Neural progenitor cell (in vitro differentiated cells): ENCODE measurements at regions not wholly inside any gene's neighbourhood (a gene's known extent, or its start where the extent isn't known, plus 50 kb on each side); places are given as distances from the start of the nearest gene placed in this dataset.

Experiments
- DNase-seq: peaks from one replicate; pipeline ENCODE4 v3.0.0-alpha.2; 2016; ENCODE audit warnings: low spot score
- H2AFZ ChIP-seq: fragments of 200-600 bp; sonication (generic); replicated peaks from 2 replicates; pipeline ENCODE4 v1.6.1; 2016; ENCODE audit warnings: antibody characterized with exemption
- H3F3A ChIP-seq: fragments of 200-600 bp; sonication (generic); 2 replicates; pipeline ENCODE4 v1.6.1; 2016; ENCODE audit warnings: antibody characterized with exemption, low read depth
- H3K27ac ChIP-seq: fragments of 200-600 bp; sonication (generic); 2 replicates; pipeline ENCODE4 v1.5.1; 2016; ENCODE audit warnings: mild to moderate bottlenecking
- H3K27me3 ChIP-seq: fragments of 200-600 bp; sonication (generic); 2 replicates; pipeline ENCODE4 v1.6.1; 2016; ENCODE audit warnings: mild to moderate bottlenecking, moderate library complexity
- H3K36me3 ChIP-seq: fragments of 200-600 bp; sonication (generic); 2 replicates; pipeline ENCODE4 v1.5.1; 2016
- H3K4me1 ChIP-seq: fragments of 200-600 bp; sonication (generic); 2 replicates; pipeline ENCODE4 v1.6.1; 2016; ENCODE audit warnings: mixed run types
- H3K4me2 ChIP-seq: fragments of 200-600 bp; sonication (generic); 2 replicates; pipeline ENCODE4 v1.6.1; 2016
- H3K4me3 ChIP-seq: fragments of 200-600 bp; sonication (generic); 2 replicates; pipeline ENCODE4 v1.5.1; 2016
- H3K79me2 ChIP-seq: fragments of 200-600 bp; sonication (generic); 2 replicates; pipeline ENCODE4 v1.6.1; 2016; ENCODE audit warnings: low read depth
- H3K9ac ChIP-seq: fragments of 200-600 bp; sonication (generic); 2 replicates; pipeline ENCODE4 v1.6.1; 2016
- H3K9me3 ChIP-seq: fragments of 200-600 bp; sonication (generic); 2 replicates; pipeline ENCODE4 v1.5.1; 2016; ENCODE audit warnings: low read depth
- H4K20me1 ChIP-seq: fragments of 200-600 bp; sonication (generic); 2 replicates; pipeline ENCODE4 v1.6.1; 2016; ENCODE audit warnings: low read depth
- H3K27ac Mint-ChIP-seq: 3 replicates; pipeline ENCODE4 v1.8.0; 2021; ENCODE audit warnings: mixed read lengths
- H3K27me3 Mint-ChIP-seq: 2 replicates; pipeline ENCODE4 v1.8.0; 2022; ENCODE audit warnings: low read depth, mild to moderate bottlenecking, inconsistent platforms, moderate library complexity, mixed read lengths; ENCODE audit not compliant: insufficient read depth
- H3K36me3 Mint-ChIP-seq: 3 replicates; pipeline ENCODE4 v1.8.0; 2021; ENCODE audit warnings: mixed read lengths
- H3K4me1 Mint-ChIP-seq: 3 replicates; pipeline ENCODE4 v1.8.0; 2021; ENCODE audit warnings: mixed read lengths
- H3K4me3 Mint-ChIP-seq: 3 replicates; pipeline ENCODE4 v1.8.0; 2021; ENCODE audit warnings: mild to moderate bottlenecking, moderate library complexity, mixed read lengths
- H3K9me3 Mint-ChIP-seq: 3 replicates; pipeline ENCODE4 v1.8.0; 2020; ENCODE audit warnings: mixed read lengths
- EZH2 ChIP-seq: fragments of 200-600 bp; sonication (generic); IDR thresholded peaks from 2 replicates; pipeline ENCODE4 v1.6.1; 2017; ENCODE audit warnings: antibody characterized with exemption, mild to moderate bottlenecking, moderate library complexity
- EZH2phosphoT487 ChIP-seq: fragments of 200-600 bp; sonication (generic); IDR thresholded peaks from 2 replicates; pipeline ENCODE4 v1.6.1; 2017; ENCODE audit warnings: antibody characterized with exemption
- TF ChIP-seq, protein P1 (sequence below): fragments of 200-600 bp; sonication (generic); IDR thresholded peaks from 2 replicates; pipeline ENCODE4 v1.5.1; 2017; ENCODE audit warnings: antibody characterized with exemption, mild to moderate bottlenecking

DNA sequence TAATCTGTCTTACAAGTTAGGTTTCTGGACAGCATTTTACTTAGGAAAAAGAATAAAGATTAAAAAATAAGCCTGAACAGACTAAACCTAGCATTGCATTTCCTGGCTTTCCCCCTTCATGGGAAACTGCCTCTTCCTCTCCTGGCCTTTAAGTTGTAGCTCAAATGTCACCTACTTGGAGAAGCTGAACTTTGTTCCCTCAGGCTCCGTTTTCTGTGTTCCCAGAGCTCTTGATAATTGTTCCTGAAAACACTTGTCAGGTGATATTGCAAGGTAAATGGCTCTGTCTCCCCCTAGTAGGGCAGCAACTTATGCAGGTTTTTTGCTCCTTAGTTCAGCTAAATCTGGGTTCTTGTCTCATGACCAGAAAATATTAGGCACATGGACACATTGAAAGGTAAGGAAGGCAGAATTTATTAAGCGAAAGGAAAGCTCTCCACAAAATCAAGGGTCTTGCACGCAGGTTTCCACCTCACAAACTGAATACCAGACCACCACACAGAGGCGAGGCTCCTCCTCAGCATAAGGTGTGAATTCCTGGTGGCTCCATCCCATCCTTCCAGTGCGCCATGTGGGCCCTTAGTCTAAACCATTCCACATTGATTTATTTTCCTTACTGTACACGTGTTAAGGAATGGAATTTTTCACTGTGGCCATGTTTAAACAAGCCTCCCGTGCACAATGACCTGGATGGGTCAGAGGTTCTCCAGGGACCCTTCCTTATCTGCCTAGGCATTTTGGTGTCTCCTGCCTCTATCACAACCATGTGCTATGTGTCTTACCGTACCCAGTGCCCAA, 229.3 kb downstream of the HNMT start:
- TF ChIP-seq, protein P1, sequence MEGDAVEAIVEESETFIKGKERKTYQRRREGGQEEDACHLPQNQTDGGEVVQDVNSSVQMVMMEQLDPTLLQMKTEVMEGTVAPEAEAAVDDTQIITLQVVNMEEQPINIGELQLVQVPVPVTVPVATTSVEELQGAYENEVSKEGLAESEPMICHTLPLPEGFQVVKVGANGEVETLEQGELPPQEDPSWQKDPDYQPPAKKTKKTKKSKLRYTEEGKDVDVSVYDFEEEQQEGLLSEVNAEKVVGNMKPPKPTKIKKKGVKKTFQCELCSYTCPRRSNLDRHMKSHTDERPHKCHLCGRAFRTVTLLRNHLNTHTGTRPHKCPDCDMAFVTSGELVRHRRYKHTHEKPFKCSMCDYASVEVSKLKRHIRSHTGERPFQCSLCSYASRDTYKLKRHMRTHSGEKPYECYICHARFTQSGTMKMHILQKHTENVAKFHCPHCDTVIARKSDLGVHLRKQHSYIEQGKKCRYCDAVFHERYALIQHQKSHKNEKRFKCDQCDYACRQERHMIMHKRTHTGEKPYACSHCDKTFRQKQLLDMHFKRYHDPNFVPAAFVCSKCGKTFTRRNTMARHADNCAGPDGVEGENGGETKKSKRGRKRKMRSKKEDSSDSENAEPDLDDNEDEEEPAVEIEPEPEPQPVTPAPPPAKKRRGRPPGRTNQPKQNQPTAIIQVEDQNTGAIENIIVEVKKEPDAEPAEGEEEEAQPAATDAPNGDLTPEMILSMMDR = no peak
- no peak for TF ChIP-seq EZH2phosphoT487
- TF ChIP-seq EZH2 = no peak
- Mint-ChIP-seq H3K4me1 (no peaks in the 10 kb centered on the region), H3K36me3 (no peaks in the 10 kb centered on the region), H3K4me3 (no peak overlapping the region), H3K27ac (no peak overlapping the region), H3K27me3 (peaks cover 2% of the 10 kb centered on the region), H3K9me3 (no peaks in the 10 kb centered on the region)
- Histone ChIP-seq H3K4me1 (no peaks in the 10 kb centered on the region), H3K79me2 (no peaks in the 10 kb centered on the region), H2AFZ (no peak overlapping the region), H3K9ac (no peak overlapping the region), H3F3A (no peaks in the 10 kb centered on the region), H3K4me3 (no peak overlapping the region), H3K27ac (no peak overlapping the region), H3K9me3 (no peaks in the 10 kb centered on the region), H3K27me3 (no peaks in the 10 kb centered on the region), H4K20me1 (no peaks in the 10 kb centered on the region), H3K4me2 (no peak overlapping the region), H3K36me3 (no peaks in the 10 kb centered on the region)
- no peak for DNase-seq

DNA sequence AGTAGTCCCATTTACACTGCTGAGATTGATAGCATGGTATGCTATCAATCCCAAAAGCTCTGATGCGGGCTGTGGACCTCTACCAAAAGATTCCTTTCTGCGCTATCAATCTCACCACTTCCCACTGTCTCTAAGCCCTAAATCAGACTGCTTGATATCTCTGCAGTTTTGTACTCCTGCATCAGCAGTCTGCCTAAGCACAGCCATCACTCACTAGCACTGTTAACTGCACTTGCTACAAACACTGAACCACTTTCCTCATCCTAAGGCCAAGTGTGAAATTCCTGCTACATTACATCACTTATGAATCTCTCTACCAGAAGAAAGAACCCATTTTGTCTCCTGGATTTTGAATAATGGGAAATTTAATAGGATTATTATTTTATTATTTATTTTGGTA, 237.0 kb downstream of the HNMT start:
- no peaks in the 10 kb centered on the region for H3F3A ChIP-seq
- H3K36me3 ChIP-seq = no peaks in the 10 kb centered on the region
- H3K9me3 ChIP-seq = no peaks in the 10 kb centered on the region
- no peaks in the 10 kb centered on the region for H3K27me3 Mint-ChIP-seq
- TF ChIP-seq, protein P1 = no peak
- no peak for TF ChIP-seq EZH2phosphoT487
- no peak for TF ChIP-seq EZH2
- no peak overlapping the region for H3K4me3 ChIP-seq
- H3K27ac Mint-ChIP-seq = no peak overlapping the region
- no peak overlapping the region for H2AFZ ChIP-seq
- H3K9ac ChIP-seq = no peak overlapping the region
- peaks cover 3% of the 10 kb centered on the region for H3K9me3 Mint-ChIP-seq
- H3K4me1 ChIP-seq = no peaks in the 10 kb centered on the region
- H3K4me3 Mint-ChIP-seq = no peak overlapping the region
- H3K36me3 Mint-ChIP-seq = no peaks in the 10 kb centered on the region
- H3K4me1 Mint-ChIP-seq = no peaks in the 10 kb centered on the region
- H4K20me1 ChIP-seq = no peaks in the 10 kb centered on the region
- H3K79me2 ChIP-seq = no peaks in the 10 kb centered on the region
- no peak overlapping the region for H3K27ac ChIP-seq
- H3K27me3 ChIP-seq = no peaks in the 10 kb centered on the region
- no peak overlapping the region for H3K4me2 ChIP-seq
- no peak for DNase-seq

DNA sequence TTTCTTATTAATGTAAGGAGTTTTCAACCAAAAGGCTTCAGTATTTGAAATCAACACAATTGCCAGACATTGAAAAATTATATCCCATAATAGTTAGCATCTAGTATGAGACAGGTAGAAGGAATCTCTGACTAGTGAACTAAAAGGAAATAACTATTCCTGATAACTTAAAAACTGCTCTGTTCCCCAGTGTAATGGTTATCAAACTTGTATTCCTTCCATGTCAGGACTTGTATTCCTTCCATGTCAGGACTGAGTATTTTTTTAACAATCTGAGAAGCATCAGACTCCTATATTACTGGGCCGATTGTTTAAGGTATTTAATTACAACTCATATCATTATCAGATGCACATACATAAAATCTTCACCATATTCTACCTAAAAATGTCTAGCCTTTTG, 238.5 kb downstream of the HNMT start:
- Histone ChIP-seq H3K27ac (no peak overlapping the region), H3K4me2 (no peak overlapping the region), H3K79me2 (no peaks in the 10 kb centered on the region), H2AFZ (no peak overlapping the region), H3K27me3 (no peaks in the 10 kb centered on the region), H3F3A (no peaks in the 10 kb centered on the region), H3K36me3 (no peaks in the 10 kb centered on the region), H3K4me3 (no peak overlapping the region), H3K4me1 (no peaks in the 10 kb centered on the region), H3K9ac (no peak overlapping the region), H4K20me1 (no peaks in the 10 kb centered on the region), H3K9me3 (no peaks in the 10 kb centered on the region)
- no peak overlapping the region for H3K4me3 Mint-ChIP-seq
- no peak for DNase-seq
- no peak for TF ChIP-seq EZH2phosphoT487
- TF ChIP-seq EZH2 = no peak
- TF ChIP-seq, protein P1 = no peak
- H3K27ac Mint-ChIP-seq = no peak overlapping the region
- H3K36me3 Mint-ChIP-seq = no peaks in the 10 kb centered on the region
- peaks cover 3% of the 10 kb centered on the region for H3K9me3 Mint-ChIP-seq
- no peaks in the 10 kb centered on the region for H3K4me1 Mint-ChIP-seq
- no peaks in the 10 kb centered on the region for H3K27me3 Mint-ChIP-seq
